ENCODE measurements at regions not wholly inside any gene's neighbourhood (a gene's known extent, or its start where the extent isn't known, plus 50 kb on each side); places are given as distances from the start of the nearest gene placed in this dataset.
"Not testable (repeated sequence)": the region's sequence is repeated elsewhere in the genome, so short reads cannot be mapped to it uniquely, and the experiment has no call there.

GRCh38 chr4:12089920-12090319, 661.2 kb upstream of the HS3ST1 start:
- TF ChIP-seq, protein P1, sequence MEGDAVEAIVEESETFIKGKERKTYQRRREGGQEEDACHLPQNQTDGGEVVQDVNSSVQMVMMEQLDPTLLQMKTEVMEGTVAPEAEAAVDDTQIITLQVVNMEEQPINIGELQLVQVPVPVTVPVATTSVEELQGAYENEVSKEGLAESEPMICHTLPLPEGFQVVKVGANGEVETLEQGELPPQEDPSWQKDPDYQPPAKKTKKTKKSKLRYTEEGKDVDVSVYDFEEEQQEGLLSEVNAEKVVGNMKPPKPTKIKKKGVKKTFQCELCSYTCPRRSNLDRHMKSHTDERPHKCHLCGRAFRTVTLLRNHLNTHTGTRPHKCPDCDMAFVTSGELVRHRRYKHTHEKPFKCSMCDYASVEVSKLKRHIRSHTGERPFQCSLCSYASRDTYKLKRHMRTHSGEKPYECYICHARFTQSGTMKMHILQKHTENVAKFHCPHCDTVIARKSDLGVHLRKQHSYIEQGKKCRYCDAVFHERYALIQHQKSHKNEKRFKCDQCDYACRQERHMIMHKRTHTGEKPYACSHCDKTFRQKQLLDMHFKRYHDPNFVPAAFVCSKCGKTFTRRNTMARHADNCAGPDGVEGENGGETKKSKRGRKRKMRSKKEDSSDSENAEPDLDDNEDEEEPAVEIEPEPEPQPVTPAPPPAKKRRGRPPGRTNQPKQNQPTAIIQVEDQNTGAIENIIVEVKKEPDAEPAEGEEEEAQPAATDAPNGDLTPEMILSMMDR (IDR thresholded peaks at IDR 0.05; ENCODE audit: poor library complexity, severe bottlenecking): not testable (repeated sequence)
- TF ChIP-seq, protein P2, sequence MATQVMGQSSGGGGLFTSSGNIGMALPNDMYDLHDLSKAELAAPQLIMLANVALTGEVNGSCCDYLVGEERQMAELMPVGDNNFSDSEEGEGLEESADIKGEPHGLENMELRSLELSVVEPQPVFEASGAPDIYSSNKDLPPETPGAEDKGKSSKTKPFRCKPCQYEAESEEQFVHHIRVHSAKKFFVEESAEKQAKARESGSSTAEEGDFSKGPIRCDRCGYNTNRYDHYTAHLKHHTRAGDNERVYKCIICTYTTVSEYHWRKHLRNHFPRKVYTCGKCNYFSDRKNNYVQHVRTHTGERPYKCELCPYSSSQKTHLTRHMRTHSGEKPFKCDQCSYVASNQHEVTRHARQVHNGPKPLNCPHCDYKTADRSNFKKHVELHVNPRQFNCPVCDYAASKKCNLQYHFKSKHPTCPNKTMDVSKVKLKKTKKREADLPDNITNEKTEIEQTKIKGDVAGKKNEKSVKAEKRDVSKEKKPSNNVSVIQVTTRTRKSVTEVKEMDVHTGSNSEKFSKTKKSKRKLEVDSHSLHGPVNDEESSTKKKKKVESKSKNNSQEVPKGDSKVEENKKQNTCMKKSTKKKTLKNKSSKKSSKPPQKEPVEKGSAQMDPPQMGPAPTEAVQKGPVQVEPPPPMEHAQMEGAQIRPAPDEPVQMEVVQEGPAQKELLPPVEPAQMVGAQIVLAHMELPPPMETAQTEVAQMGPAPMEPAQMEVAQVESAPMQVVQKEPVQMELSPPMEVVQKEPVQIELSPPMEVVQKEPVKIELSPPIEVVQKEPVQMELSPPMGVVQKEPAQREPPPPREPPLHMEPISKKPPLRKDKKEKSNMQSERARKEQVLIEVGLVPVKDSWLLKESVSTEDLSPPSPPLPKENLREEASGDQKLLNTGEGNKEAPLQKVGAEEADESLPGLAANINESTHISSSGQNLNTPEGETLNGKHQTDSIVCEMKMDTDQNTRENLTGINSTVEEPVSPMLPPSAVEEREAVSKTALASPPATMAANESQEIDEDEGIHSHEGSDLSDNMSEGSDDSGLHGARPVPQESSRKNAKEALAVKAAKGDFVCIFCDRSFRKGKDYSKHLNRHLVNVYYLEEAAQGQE (IDR thresholded peaks at IDR 0.05; ENCODE audit: borderline replicate concordance): not testable (repeated sequence)
- not testable (repeated sequence) for TF ChIP-seq EP300 (conservative IDR thresholded peaks at IDR 0.05; ENCODE audit: poor library complexity, severe bottlenecking)
